Erythroblast (primary cell): ENCODE measurements at regions not wholly inside any gene's neighbourhood (a gene's known extent, or its start where the extent isn't known, plus 50 kb on each side); places are given as distances from the start of the nearest gene placed in this dataset.

ENCODE experiments used
- GATA1 ChIP-seq: IDR thresholded peaks from 2 replicates; pipeline ENCODE4 v1.6.1; 2011; ENCODE audit warnings: low read depth, mild to moderate bottlenecking, control low read depth, low read length, moderate library complexity
- POLR2A ChIP-seq: IDR thresholded peaks from 2 replicates; pipeline ENCODE4 v1.6.1; 2011; ENCODE audit warnings: mild to moderate bottlenecking, low read length

GRCh38 chr17:34869641-34870040 is 91.6 kb downstream of the CCT6B start:
- no peak for TF ChIP-seq POLR2A
- TF ChIP-seq GATA1, result no peak
